Spleen (tissue), 11 donors: ENCODE measurements at regions not wholly inside any gene's neighbourhood (a gene's known extent, or its start where the extent isn't known, plus 50 kb on each side); places are given as distances from the start of the nearest gene placed in this dataset.
"Not testable (repeated sequence)": the region's sequence is repeated elsewhere in the genome, so short reads cannot be mapped to it uniquely, and the experiment has no call there.

ENCODE experiments used
- DNase-seq: peaks from one replicate; pipeline ENCODE4 v3.0.0-alpha.2; 2020
- H3K27ac ChIP-seq, 8 donors: fragments of 200-600 bp; sonication (generic) in 7 of 8; 1 replicate in 4 of 8; 2 replicates in 4 of 8; pipeline versions ENCODE4 v1.5.0 to v1.8.0; 2016 to 2021; ENCODE audit warnings: inconsistent platforms in 4 of 8, mild to moderate bottlenecking in 4 of 8, moderate library complexity in 1 of 8
- H3K27me3 ChIP-seq, 7 donors: fragments of 200-600 bp; sonication (generic) in 6 of 7; replicated peaks in 1 of 7; 1 replicate in 4 of 7; 2 replicates in 3 of 7; pipeline versions ENCODE4 v1.5.0 to v1.8.0; 2016 to 2021; ENCODE audit warnings: inconsistent platforms in 3 of 7, mild to moderate bottlenecking in 1 of 7
- H3K36me3 ChIP-seq, 6 donors: fragments of 200-600 bp; sonication (generic) in 5 of 6; 1 replicate in 4 of 6; 2 replicates in 2 of 6; pipeline versions ENCODE4 v1.5.0 to v1.8.0; 2016 to 2021; ENCODE audit warnings: inconsistent platforms in 2 of 6
- H3K4me1 ChIP-seq, 6 donors: fragments of 200-600 bp; sonication (generic) in 5 of 6; 1 replicate in 3 of 6; 2 replicates in 3 of 6; pipeline versions ENCODE4 v1.5.0 to v1.8.0; 2016 to 2021; ENCODE audit warnings: inconsistent platforms in 3 of 6
- H3K4me3 ChIP-seq, 8 donors: fragments of 200-600 bp; sonication (generic) in 7 of 8; 1 replicate in 4 of 8; 2 replicates in 4 of 8; pipeline versions ENCODE4 v1.5.0 to v1.8.0; 2016 to 2021; ENCODE audit warnings: inconsistent platforms in 4 of 8, mild to moderate bottlenecking in 4 of 8, moderate library complexity in 2 of 8
- H3K9me3 ChIP-seq, 8 donors: fragments of 200-600 bp; sonication (generic) in 7 of 8; 1 replicate in 4 of 8; 2 replicates in 4 of 8; pipeline versions ENCODE4 v1.5.0 to v1.8.0; 2016 to 2021; ENCODE audit warnings: inconsistent platforms in 4 of 8
- POLR2A ChIP-seq, 3 donors: fragments of 450-650 bp; IDR thresholded peaks; one replicate each; pipeline ENCODE4 v1.5.1; 2017; ENCODE audit warnings: antibody characterized with exemption in 3 of 3, mild to moderate bottlenecking in 1 of 3
- POLR2AphosphoS5 ChIP-seq, 3 donors: sonication (generic); formaldehyde crosslinking; IDR thresholded peaks; one replicate each; pipeline ENCODE4 v1.5.1; 2017; ENCODE audit warnings: antibody characterized with exemption in 3 of 3
- WGBS, 5 donors: extraction: QIAGEN DNeasy Blood & Tissue Kit in 3 of 5; methylation state at CpG; one replicate each; pipeline versions ENCODE4 v1.1.5 to v1.1.7; 2013 to 2018; 5-methylcytosine and 5-hydroxymethylcytosine counted together
- intact Hi-C: fragments of 100-400 bp; cut with DNase I; formaldehyde crosslinking; loops from one replicate; pipeline ENCODE4 v1.15.0; 2023; ENCODE audit warnings: low total_unique reads
- TF ChIP-seq, protein P1 (sequence below), 11 experiments: fragments of 200-600 bp in 7 of 11; fragments of 450-650 bp in 4 of 11; sonication (generic) in 4 of 11; IDR thresholded peaks in 8 of 11; conservative IDR thresholded peaks in 3 of 11; 1 replicate in 7 of 11; 2 replicates in 4 of 11; pipeline versions ENCODE4 v1.4.0 to v1.8.0; 2016 to 2021; ENCODE audit warnings: antibody characterized with exemption in 11 of 11, inconsistent platforms in 4 of 11, mild to moderate bottlenecking in 1 of 11
- donor health status: healthy with polysubstance abuse.
- donor health status: DM: no; HTN: no; CAD: no; lungs with moderate emphysema.
- donor health status: DM: no; HTN: no; CAD: no.
- donor health status: Bipolar disorder and iron deficiency.
- donor health status: healthy.
- donor health status: DM: no; HTN: no; CAD: no.
- donor health status: DM: yes; HTN: yes; CAD: no.

DNA sequence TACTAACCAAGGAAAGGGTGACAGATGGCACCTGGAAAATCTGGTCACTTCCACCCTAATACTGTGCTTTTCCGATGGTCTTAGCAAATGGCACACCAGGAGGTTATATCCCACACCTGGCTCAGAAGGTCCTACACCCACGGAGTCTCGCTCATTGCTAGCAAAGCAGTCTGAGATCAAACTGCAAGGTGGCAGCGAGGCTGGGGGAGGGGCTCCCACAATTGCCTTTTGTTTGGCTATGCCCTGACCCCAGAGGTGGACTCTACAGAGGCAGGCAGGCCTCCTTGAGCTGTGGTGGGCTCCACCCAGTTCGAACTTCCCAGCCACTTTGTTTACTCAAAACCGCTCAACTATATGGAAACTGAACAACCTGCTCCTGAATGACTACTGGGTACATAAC is 50.3 kb upstream of the UGT2B15 start:
- H3K27ac ChIP-seq, intact Hi-C loops, H3K4me3 ChIP-seq, H3K4me1 ChIP-seq, H3K36me3 ChIP-seq, DNase-seq, H3K27me3 ChIP-seq: not testable (repeated sequence)
- 73 to 88% (median 78%) methylated on average over 6 of the region's 6 CpGs for WGBS, 5 donors
- peaks cover 0 to 15% (median 2%) of the 10 kb centered on the region in 8 donors for H3K9me3 ChIP-seq

DNA sequence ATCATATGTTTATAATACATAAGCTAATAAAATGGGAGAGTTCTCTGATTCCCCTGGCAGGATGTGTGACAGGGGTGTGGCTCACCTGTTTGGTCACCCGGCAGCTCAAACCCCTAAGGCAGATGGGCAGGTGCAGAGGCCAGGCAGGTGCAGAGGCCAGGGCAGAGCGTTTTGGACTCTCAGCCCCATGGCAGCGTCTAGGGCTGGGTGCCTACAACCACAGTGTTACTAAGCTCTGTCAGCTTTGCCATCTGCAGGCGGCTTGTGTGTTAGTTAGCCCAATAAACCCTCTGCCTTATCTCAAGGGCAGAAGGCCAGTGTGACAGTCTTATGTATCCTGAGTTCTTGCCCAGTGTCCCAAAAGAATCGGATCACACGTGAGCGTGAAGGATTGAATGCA is 54.0 kb upstream of the UGT2B15 start:
- peak; percentile 62 for DNase-seq
- TF ChIP-seq, protein P1, sequence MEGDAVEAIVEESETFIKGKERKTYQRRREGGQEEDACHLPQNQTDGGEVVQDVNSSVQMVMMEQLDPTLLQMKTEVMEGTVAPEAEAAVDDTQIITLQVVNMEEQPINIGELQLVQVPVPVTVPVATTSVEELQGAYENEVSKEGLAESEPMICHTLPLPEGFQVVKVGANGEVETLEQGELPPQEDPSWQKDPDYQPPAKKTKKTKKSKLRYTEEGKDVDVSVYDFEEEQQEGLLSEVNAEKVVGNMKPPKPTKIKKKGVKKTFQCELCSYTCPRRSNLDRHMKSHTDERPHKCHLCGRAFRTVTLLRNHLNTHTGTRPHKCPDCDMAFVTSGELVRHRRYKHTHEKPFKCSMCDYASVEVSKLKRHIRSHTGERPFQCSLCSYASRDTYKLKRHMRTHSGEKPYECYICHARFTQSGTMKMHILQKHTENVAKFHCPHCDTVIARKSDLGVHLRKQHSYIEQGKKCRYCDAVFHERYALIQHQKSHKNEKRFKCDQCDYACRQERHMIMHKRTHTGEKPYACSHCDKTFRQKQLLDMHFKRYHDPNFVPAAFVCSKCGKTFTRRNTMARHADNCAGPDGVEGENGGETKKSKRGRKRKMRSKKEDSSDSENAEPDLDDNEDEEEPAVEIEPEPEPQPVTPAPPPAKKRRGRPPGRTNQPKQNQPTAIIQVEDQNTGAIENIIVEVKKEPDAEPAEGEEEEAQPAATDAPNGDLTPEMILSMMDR (IDR thresholded peaks at IDR 0.05 in 8 of 11, conservative IDR thresholded peaks at IDR 0.05 in 3 of 11), result no peak
- no peak for TF ChIP-seq POLR2AphosphoS5 (IDR thresholded peaks at IDR 0.05)
- TF ChIP-seq POLR2A (IDR thresholded peaks at IDR 0.05), result no peak
- no peak overlapping the region for H3K4me3 ChIP-seq
- WGBS, 5 donors, result 84 to 95% (median 89%) methylated on average over 7 of the region's 7 CpGs
- no peaks in the 10 kb centered on the region for H3K4me1 ChIP-seq
- no peak overlapping the region for H3K27ac ChIP-seq
- H3K36me3 ChIP-seq, result no peaks in the 10 kb centered on the region
- peaks cover 0 to 15% (median 2%) of the 10 kb centered on the region in 8 donors for H3K9me3 ChIP-seq
- no peaks in the 10 kb centered on the region for H3K27me3 ChIP-seq
- intact Hi-C loops, result no loop called here

DNA sequence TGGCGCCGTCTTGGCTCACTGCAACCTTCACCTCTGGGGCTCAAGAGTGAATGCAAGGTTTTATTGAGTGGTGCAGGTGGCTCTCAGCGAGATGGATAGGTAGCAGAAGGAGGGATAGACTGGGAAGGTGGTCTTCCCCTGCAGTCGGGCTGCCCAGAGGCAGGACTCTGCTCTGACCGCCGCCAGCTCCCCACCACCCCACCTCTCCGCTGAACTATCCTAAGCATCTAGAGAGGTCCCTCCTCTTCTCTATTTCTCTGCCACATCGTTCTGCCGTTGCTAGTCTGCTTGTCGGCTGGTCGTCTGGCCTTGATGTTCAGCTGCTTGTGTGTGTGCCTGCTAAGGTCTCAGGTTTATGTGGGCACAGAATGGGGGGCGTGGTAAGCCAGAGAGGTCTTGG is 54.5 kb upstream of the UGT2B15 start:
- no peaks in the 10 kb centered on the region for H3K36me3 ChIP-seq
- intact Hi-C loops, result no loop called here
- peaks cover 0 to 15% (median 2%) of the 10 kb centered on the region in 8 donors for H3K9me3 ChIP-seq
- 75 to 83% (median 81%) methylated on average over 12 of the region's 12 CpGs for WGBS, 5 donors
- no peak overlapping the region for H3K27ac ChIP-seq
- H3K4me1 ChIP-seq, result no peaks in the 10 kb centered on the region
- no peak overlapping the region for H3K4me3 ChIP-seq
- DNase-seq, result peak; percentile 55
- TF ChIP-seq, protein P1 (IDR thresholded peaks at IDR 0.05 in 8 of 11, conservative IDR thresholded peaks at IDR 0.05 in 3 of 11), result no peak
- TF ChIP-seq POLR2AphosphoS5 (IDR thresholded peaks at IDR 0.05) (no peak), POLR2A (IDR thresholded peaks at IDR 0.05) (no peak)
- no peaks in the 10 kb centered on the region for H3K27me3 ChIP-seq

DNA sequence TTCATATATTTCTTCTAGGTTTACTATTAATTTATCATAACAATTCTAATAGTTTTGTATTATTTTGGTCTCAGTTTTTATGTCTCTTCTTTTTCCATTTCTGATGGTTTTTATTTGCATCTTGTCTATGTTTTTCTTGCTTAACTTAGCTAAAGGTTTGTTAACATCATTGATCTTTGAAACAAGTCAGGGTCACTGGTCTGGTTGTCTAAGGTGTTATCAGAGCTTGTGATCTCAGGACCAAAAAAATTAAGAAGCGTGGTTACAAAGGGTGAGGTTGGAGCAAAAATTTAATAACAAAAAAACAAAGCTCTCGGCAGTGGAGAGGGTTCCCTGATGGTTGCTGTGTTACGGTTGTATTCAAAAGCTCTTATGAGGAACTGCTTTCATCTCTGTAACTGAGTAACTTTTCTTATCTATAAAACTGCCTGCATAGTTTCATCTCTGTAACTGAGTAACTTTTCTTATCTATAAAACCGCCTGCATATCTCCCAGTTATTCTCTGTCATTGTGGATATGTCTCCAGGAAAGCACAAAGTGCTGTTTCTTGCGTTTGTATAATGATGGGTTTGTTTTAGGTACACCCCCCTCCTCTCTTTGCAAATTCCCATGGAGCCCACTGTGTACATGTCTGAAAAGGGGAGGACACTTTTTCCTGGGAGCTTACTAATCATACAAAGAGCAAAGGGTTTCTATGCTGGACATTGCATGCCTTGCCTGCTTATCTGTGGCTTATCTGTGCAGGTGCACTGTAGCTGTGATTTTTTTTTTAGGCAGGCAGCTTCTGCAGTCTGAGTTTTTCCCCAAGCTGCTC is 62.4 kb upstream of the UGT2B15 start:
- no peaks in the 10 kb centered on the region for H3K36me3 ChIP-seq
- no peak overlapping the region for H3K27ac ChIP-seq
- intact Hi-C loops, result no loop called here
- DNase-seq, result no peak
- H3K4me3 ChIP-seq, result no peak overlapping the region
- 30 to 48% (median 32%) methylated on average over 5 of the region's 5 CpGs for WGBS, 5 donors
- TF ChIP-seq POLR2A (IDR thresholded peaks at IDR 0.05), result no peak
- TF ChIP-seq, protein P1 (IDR thresholded peaks at IDR 0.05 in 8 of 11, conservative IDR thresholded peaks at IDR 0.05 in 3 of 11), result no peak
- TF ChIP-seq POLR2AphosphoS5 (IDR thresholded peaks at IDR 0.05), result no peak
- H3K9me3 ChIP-seq, result peaks cover 0 to 8% (median 0%) of the 10 kb centered on the region in 8 donors
- no peaks in the 10 kb centered on the region for H3K4me1 ChIP-seq
- H3K27me3 ChIP-seq, result no peaks in the 10 kb centered on the region
